NB4 (cell line): ENCODE measurements at regions not wholly inside any gene's neighbourhood (a gene's known extent, or its start where the extent isn't known, plus 50 kb on each side); places are given as distances from the start of the nearest gene placed in this dataset.
"Not testable (repeated sequence)": the region's sequence is repeated elsewhere in the genome, so short reads cannot be mapped to it uniquely, and the experiment has no call there.

Experiments
- CTCF ChIP-seq: IDR thresholded peaks from one replicate; pipeline ENCODE4 v1.5.1; 2012; ENCODE audit warnings: low read depth, low read length
- MAX ChIP-seq: IDR thresholded peaks from 2 replicates; pipeline ENCODE4 v1.6.1; 2011; ENCODE audit warnings: low read depth, low read length
- POLR2A ChIP-seq: IDR thresholded peaks from 2 replicates; pipeline ENCODE4 v1.6.1; 2011; ENCODE audit warnings: mild to moderate bottlenecking; ENCODE audit not compliant: insufficient read length; ENCODE audit errors: extremely low read depth

DNA sequence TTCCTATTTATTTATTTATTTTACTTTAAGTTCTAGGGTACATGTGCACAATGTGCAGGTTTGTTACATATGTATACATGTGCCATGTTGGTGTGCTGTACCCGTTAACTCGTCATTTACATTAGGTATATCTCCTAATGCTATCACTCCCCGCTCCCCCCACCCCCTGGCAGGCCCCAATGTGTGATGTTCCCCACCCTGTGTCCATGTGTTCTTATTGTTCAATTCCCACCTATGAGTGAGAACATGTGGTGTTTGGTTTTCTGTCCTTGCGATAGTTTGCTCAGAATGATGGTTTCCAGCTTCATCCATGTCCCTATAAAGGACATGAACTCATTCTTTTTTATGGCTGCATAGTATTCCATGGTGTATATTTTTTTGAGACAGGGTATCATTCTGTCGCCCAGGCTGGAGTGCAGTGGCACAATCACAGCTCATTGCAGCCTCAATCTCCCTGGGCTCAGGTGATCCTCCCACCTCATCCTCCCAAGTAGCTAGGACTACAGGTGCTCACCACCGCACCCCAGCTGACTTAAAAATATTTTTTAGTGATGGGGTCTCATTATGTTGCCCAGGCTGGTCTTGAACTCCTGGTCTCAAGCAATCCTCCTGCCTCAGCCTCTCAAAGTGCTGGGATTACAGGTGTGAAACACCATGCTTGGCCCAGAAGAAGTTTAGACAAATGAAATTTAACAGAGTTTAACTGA lies 140.6 kb downstream of the NPIPB5 start:
- not testable (repeated sequence) for TF ChIP-seq CTCF, POLR2A, MAX
